GM12878 (cell line): ENCODE measurements at regions not wholly inside any gene's neighbourhood (a gene's known extent, or its start where the extent isn't known, plus 50 kb on each side); places are given as distances from the start of the nearest gene placed in this dataset.

ENCODE experiments used
- ATAC-seq: fragments of 200-7000 bp; cut with Tn5 transposase; 3 replicates; pipeline ENCODE4 v1.9.1; 2020; ENCODE audit warnings: mild to moderate bottlenecking, moderate library complexity
- BruUV-seq: library from RNA; stranded (reverse); fragments of 400-500 nt; replicated peaks from 2 replicates; lab custom pipeline; 2021; lab: Mats Ljungman, UMichigan
- CTCF ChIA-PET: fragments of 300-600 bp; sonication (Branson Sonifier 250); formaldehyde crosslinking; extraction: SDS; loops from one replicate; lab custom pipeline; 2021; ENCODE audit warnings: inconsistent platforms; lab: Yijun Ruan, JAX
- POLR2A ChIA-PET: fragments of 350-600 bp; formaldehyde crosslinking; extraction: SDS; loops from one replicate; lab custom pipeline; 2021; ENCODE audit warnings: inconsistent platforms; lab: Charles Lee
- RAD21 ChIA-PET: fragments of 300-600 bp; sonication (Branson Sonifier 250); formaldehyde crosslinking; loops from one replicate; lab custom pipeline; 2023; ENCODE audit warnings: antibody characterized with exemption; ENCODE audit not compliant: unreplicated experiment; lab: Charles Lee
- SMC1A ChIA-PET: fragments of 300-600 bp; sonication (Branson Sonifier 250); formaldehyde crosslinking; loops from one replicate; lab custom pipeline; 2023; ENCODE audit not compliant: unreplicated experiment, uncharacterized antibody; lab: Charles Lee
- DNase-seq: peaks from one replicate; pipeline ENCODE4 v3.0.0-alpha.2; 2011; ENCODE audit warnings: low read depth, low spot score
- FAIRE-seq: peaks from 3 replicates; lab custom pipeline; 2011; peaks lifted over from hg19 to GRCh38; lab: Jason Lieb, UNC
- H2AFZ ChIP-seq: 2 replicates; pipeline ENCODE4 v1.6.0; 2011; ENCODE audit warnings: low read depth, low read length, control low read depth; ENCODE audit not compliant: control insufficient read depth
- H3K27ac ChIP-seq: 2 replicates; pipeline ENCODE4 v1.5.1; 2011; ENCODE audit warnings: control low read depth; ENCODE audit not compliant: control insufficient read depth, insufficient read depth
- H3K27me3 ChIP-seq, 2 experiments: replicated peaks in 1 of 2; 2 replicates each; pipeline versions ENCODE4 v1.6.0 to v1.6.1; 2011; ENCODE audit warnings: low read length in 1 of 2; ENCODE audit not compliant: control insufficient read depth in 2 of 2, insufficient read depth in 2 of 2
- H3K36me3 ChIP-seq, 2 experiments: 2 replicates each; pipeline ENCODE4 v1.5.1; 2011; ENCODE audit warnings: low read length in 1 of 2; ENCODE audit not compliant: control insufficient read depth in 2 of 2, insufficient read depth in 2 of 2
- H3K4me1 ChIP-seq: 2 replicates; pipeline ENCODE4 v1.6.1; 2011; ENCODE audit warnings: mild to moderate bottlenecking, low read length, moderate library complexity, mixed read lengths; ENCODE audit not compliant: control insufficient read depth, insufficient read depth
- H3K4me2 ChIP-seq: 2 replicates; pipeline ENCODE4 v1.6.0; 2011; ENCODE audit warnings: control low read depth; ENCODE audit not compliant: control insufficient read depth, insufficient read depth
- H3K4me3 ChIP-seq: fragments of 200-600 bp; sonication (generic); 2 replicates; pipeline ENCODE4 v1.5.1; 2016
- H3K79me2 ChIP-seq: 2 replicates; pipeline ENCODE4 v1.6.0; 2011; ENCODE audit warnings: low read length; ENCODE audit not compliant: control insufficient read depth, insufficient read depth
- H3K9ac ChIP-seq: 2 replicates; pipeline ENCODE4 v1.8.0; 2011; ENCODE audit warnings: low read length, control low read depth, mixed read lengths; ENCODE audit not compliant: control insufficient read depth, insufficient read depth
- H3K9me3 ChIP-seq: replicated peaks from 3 replicates; pipeline ENCODE4 v1.5.1; 2011; ENCODE audit warnings: mild to moderate bottlenecking, low read length; ENCODE audit not compliant: control insufficient read depth, insufficient read depth
- H4K20me1 ChIP-seq: 2 replicates; pipeline ENCODE4 v1.6.0; 2011; ENCODE audit not compliant: control insufficient read depth, insufficient read depth
- ATF2 ChIP-seq: IDR thresholded peaks from 2 replicates; pipeline ENCODE4 v1.6.1; 2012; ENCODE audit warnings: low read length, inconsistent platforms
- BMI1 ChIP-seq: fragments of 450-650 bp; IDR thresholded peaks from 2 replicates; pipeline ENCODE4 v1.6.1; 2016; ENCODE audit warnings: mild to moderate bottlenecking, moderate library complexity, borderline replicate concordance
- CREM ChIP-seq: IDR thresholded peaks from 2 replicates; pipeline ENCODE4 v1.6.1; 2014; ENCODE audit warnings: antibody characterized with exemption, low read depth
- SIN3A ChIP-seq: IDR thresholded peaks from 2 replicates; pipeline ENCODE4 v1.6.1; 2012; ENCODE audit warnings: low read depth, low read length, improper control_type of control experiment
- TARDBP ChIP-seq: IDR thresholded peaks from 2 replicates; pipeline ENCODE4 v1.6.1; 2016; ENCODE audit warnings: borderline replicate concordance
- YY1 ChIP-seq: IDR thresholded peaks from 2 replicates; pipeline ENCODE4 v1.6.1; 2011; ENCODE audit warnings: low read depth, mild to moderate bottlenecking, low read length
- ZBTB11 ChIP-seq: fragments of 450-650 bp; formaldehyde crosslinking; IDR thresholded peaks from 2 replicates; pipeline ENCODE4 v1.5.0; 2022; ENCODE audit warnings: mild to moderate bottlenecking, missing genetic modification characterization
- WGBS: methylation state at CpG from one replicate; pipeline ENCODE4 v1.1.6; 2016; ENCODE audit warnings: low lambda C conversion rate; ENCODE audit not compliant: insufficient replicate concordance, insufficient coverage; ENCODE audit errors: missing lambda C conversion rate; 5-methylcytosine and 5-hydroxymethylcytosine counted together
- in situ Hi-C: fragments of 300-500 bp; cut with MboI; formaldehyde crosslinking; loops from 9 replicates; pipeline ENCODE4 v1.14.3; 2018; ENCODE audit warnings: mixed read lengths
- intact Hi-C: fragments of 100-400 bp; cut with micrococcal nuclease; formaldehyde crosslinking; loops from one replicate; pipeline ENCODE4 v1.14.2; 2022; ENCODE audit not compliant: unreplicated experiment

- no peak overlapping the region for H3K4me2 ChIP-seq
- ATAC-seq = no peak
- no peaks in the 10 kb centered on the region for H3K79me2 ChIP-seq
- H4K20me1 ChIP-seq = no peaks in the 10 kb centered on the region
- no peak overlapping the region for H3K27ac ChIP-seq
- no peak for TF ChIP-seq BMI1
- TF ChIP-seq ZBTB11 (CRISPR knock-in tag) = no peak
- TF ChIP-seq YY1 = no peak
- TF ChIP-seq ATF2 = no peak
- TF ChIP-seq CREM = no peak
- no peak for TF ChIP-seq SIN3A
- TF ChIP-seq TARDBP = no peak
- TF ChIP-seq, all 136 proteins: peak for 0
- H3K9me3 ChIP-seq = no peaks in the 10 kb centered on the region
- H3K4me1 ChIP-seq = no peaks in the 10 kb centered on the region
- DNase-seq (no peak), FAIRE-seq (no peak)
- H3K4me3 ChIP-seq = no peak overlapping the region
- in situ Hi-C loops = no loop called here
- ChIA-PET POLR2A (no interaction called here), RAD21 (no interaction called here), CTCF (interaction anchor here (0.6 kb wide), 1 partner anchor 1200 kb away, joined by 3 read pairs; no protein-coding TSS in a partner anchor), SMC1A (no interaction called here)
- intact Hi-C loops = no loop called here
- no peak overlapping the region for H3K9ac ChIP-seq
- WGBS = 10% methylated on average over 12 of the region's 12 CpGs
- no peaks in the 10 kb centered on the region for H3K27me3 ChIP-seq
- BruUV-seq = no TSS peak
- no peak overlapping the region for H2AFZ ChIP-seq
- H3K36me3 ChIP-seq = no peaks in the 10 kb centered on the region
Observed at GRCh38 chr22:47289336-47289985, 527.0 kb downstream of the TBC1D22A start.
